Endothelial cell of umbilical vein (primary cell): ENCODE measurements at regions not wholly inside any gene's neighbourhood (a gene's known extent, or its start where the extent isn't known, plus 50 kb on each side); places are given as distances from the start of the nearest gene placed in this dataset.

Experiments used
- BruUV-seq: library from RNA; stranded (reverse); fragments of 400-500 nt; replicated peaks from 2 replicates; lab custom pipeline; 2021; lab: Mats Ljungman, UMichigan
- CTCF ChIA-PET: fragments of 300-600, 350-600 bp; sonication (Branson Sonifier 250); formaldehyde crosslinking; loops from one replicate; lab custom pipeline; 2021; ENCODE audit warnings: antibody characterized with exemption, inconsistent platforms; lab: Charles Lee
- POLR2A ChIA-PET: fragments of 300-600, 350-600 bp; sonication (Branson Sonifier 250); formaldehyde crosslinking; loops from one replicate; lab custom pipeline; 2021; ENCODE audit warnings: antibody characterized with exemption, inconsistent platforms; lab: Charles Lee
- DNase-seq: peaks from one replicate; pipeline ENCODE4 v3.0.0-alpha.2; 2011; ENCODE audit warnings: low read depth, low spot score
- FAIRE-seq: peaks from 2 replicates; lab custom pipeline; 2011; peaks lifted over from hg19 to GRCh38; lab: Jason Lieb, UNC
- H2AFZ ChIP-seq: 2 replicates; pipeline ENCODE4 v1.6.0; 2012; ENCODE audit warnings: low read depth, low read length, control low read depth, inconsistent platforms
- H3K27ac ChIP-seq: 2 replicates; pipeline ENCODE4 v1.5.1; 2011; ENCODE audit warnings: low read depth, mild to moderate bottlenecking, control low read depth, low read length, moderate library complexity; ENCODE audit not compliant: insufficient read depth
- H3K27me3 ChIP-seq, 2 experiments: 2 replicates each; pipeline versions ENCODE4 v1.6.0 to v1.6.1; 2011; ENCODE audit warnings: low read length in 2 of 2, mixed read lengths in 1 of 2; ENCODE audit not compliant: control insufficient read depth in 2 of 2, insufficient read depth in 2 of 2
- H3K36me3 ChIP-seq, 2 experiments: 2 replicates in 1 of 2; 3 replicates in 1 of 2; pipeline ENCODE4 v1.5.1; 2011; ENCODE audit warnings: low read length in 2 of 2, mild to moderate bottlenecking in 1 of 2, moderate library complexity in 1 of 2; ENCODE audit not compliant: control insufficient read depth in 2 of 2, insufficient read depth in 2 of 2; ENCODE audit errors: extremely low read depth in 1 of 2
- H3K4me1 ChIP-seq: 3 replicates; pipeline ENCODE4 v1.5.1; 2011; ENCODE audit warnings: mild to moderate bottlenecking, low read length; ENCODE audit not compliant: control insufficient read depth, insufficient read depth; ENCODE audit errors: extremely low read depth
- H3K4me2 ChIP-seq: 2 replicates; pipeline ENCODE4 v1.6.1; 2011; ENCODE audit warnings: low read length, control low read depth, mixed read lengths; ENCODE audit not compliant: insufficient read depth
- H3K4me3 ChIP-seq, 3 experiments: fragments of 200-600 bp in 1 of 3; sonication (generic), shearing (Covaris generic) in 1 of 3; replicated peaks in 1 of 3; 2 replicates each; pipeline ENCODE4 v1.5.1; 2011 to 2016; ENCODE audit warnings: control low read depth in 3 of 3, low read length in 3 of 3, mild to moderate bottlenecking in 2 of 3, inconsistent platforms in 1 of 3, low read depth in 1 of 3, moderate library complexity in 1 of 3; ENCODE audit not compliant: insufficient read depth in 1 of 3
- H3K79me2 ChIP-seq: 2 replicates; pipeline ENCODE4 v1.6.0; 2012; ENCODE audit warnings: low read length, inconsistent platforms; ENCODE audit not compliant: control insufficient read depth, insufficient read depth
- H3K9ac ChIP-seq: replicated peaks from 2 replicates; pipeline ENCODE3; 2011; ENCODE audit warnings: low read length, control low read depth; ENCODE audit not compliant: insufficient read depth; ENCODE audit errors: extremely low read depth
- H3K9me1 ChIP-seq: replicated peaks from 3 replicates; pipeline ENCODE4 v1.6.0; 2011; ENCODE audit warnings: mild to moderate bottlenecking, low read length; ENCODE audit not compliant: control insufficient read depth, insufficient read depth; ENCODE audit errors: extremely low read depth
- H3K9me3 ChIP-seq: replicated peaks from 2 replicates; pipeline ENCODE4 v1.5.1; 2012; ENCODE audit warnings: low read length, inconsistent platforms; ENCODE audit not compliant: control insufficient read depth, insufficient read depth
- H4K20me1 ChIP-seq: replicated peaks from 2 replicates; pipeline ENCODE3; 2011; ENCODE audit warnings: mild to moderate bottlenecking, low read length; ENCODE audit not compliant: control insufficient read depth, insufficient read depth; ENCODE audit errors: extremely low read depth
- CTCF ChIP-seq, 2 donors: IDR thresholded peaks; 1 replicate in 1 of 2; 2 replicates in 1 of 2; pipeline ENCODE4 v1.5.1; 2011; ENCODE audit warnings: low read length in 2 of 2, mild to moderate bottlenecking in 2 of 2, moderate library complexity in 2 of 2, control low read depth in 1 of 2, inconsistent platforms in 1 of 2, low read depth in 1 of 2; ENCODE audit not compliant: insufficient read depth in 1 of 2; ENCODE audit errors: extremely low read depth in 1 of 2
- EZH2 ChIP-seq: IDR thresholded peaks from 2 replicates; pipeline ENCODE4 v1.6.1; 2012; ENCODE audit warnings: borderline replicate concordance, low read depth, mild to moderate bottlenecking, moderate library complexity, low read length, inconsistent platforms; ENCODE audit not compliant: severe bottlenecking
- FOS ChIP-seq: IDR thresholded peaks from 2 replicates; pipeline ENCODE4 v1.6.1; 2011; ENCODE audit warnings: mild to moderate bottlenecking, low read length, moderate library complexity, borderline replicate concordance; ENCODE audit not compliant: insufficient read depth
- GATA2 ChIP-seq: IDR thresholded peaks from 2 replicates; pipeline ENCODE4 v1.7.0; 2011; ENCODE audit warnings: low read depth, mild to moderate bottlenecking, moderate library complexity, mixed read lengths, low read length; ENCODE audit not compliant: insufficient read length, insufficient read depth
- JUN ChIP-seq: IDR thresholded peaks from 2 replicates; pipeline ENCODE4 v1.6.1; 2011; ENCODE audit warnings: borderline replicate concordance, low read depth; ENCODE audit not compliant: insufficient read length, insufficient read depth
- MAX ChIP-seq: IDR thresholded peaks from 2 replicates; pipeline ENCODE4 v1.6.1; 2011; ENCODE audit not compliant: insufficient read depth, insufficient read length
- MYC ChIP-seq: IDR thresholded peaks from one replicate; pipeline ENCODE4 v1.6.1; 2011; ENCODE audit warnings: mild to moderate bottlenecking, low read depth, low read length
- POLR2A ChIP-seq: IDR thresholded peaks from 2 replicates; pipeline ENCODE4 v1.6.1; 2012; ENCODE audit warnings: low read depth, mild to moderate bottlenecking, control low read depth, low read length
- POLR2AphosphoS5 ChIP-seq: IDR thresholded peaks from 2 replicates; pipeline ENCODE4 v1.6.1; 2012; ENCODE audit warnings: low read depth, mild to moderate bottlenecking, control low read depth, low read length, moderate library complexity; ENCODE audit not compliant: insufficient read depth
- dilution Hi-C: fragments of 300-500 bp; cut with MboI; formaldehyde crosslinking; loops from one replicate; pipeline ENCODE4 v1.15.0; 2019; ENCODE audit warnings: low sequenced_read_pairs; ENCODE audit not compliant: extremely low pct_ligation_motif_present
- intact Hi-C: fragments of 100-400 bp; cut with micrococcal nuclease; formaldehyde crosslinking; loops from one replicate; pipeline ENCODE4 v1.10.0; 2022

- FAIRE-seq (no peak), DNase-seq (no peak)
- H3K4me2 ChIP-seq, result no peak overlapping the region
- no peak overlapping the region for H3K27ac ChIP-seq
- no peaks in the 10 kb centered on the region for H3K36me3 ChIP-seq
- no peaks in the 10 kb centered on the region for H3K9me1 ChIP-seq
- no peaks in the 10 kb centered on the region for H4K20me1 ChIP-seq
- no peaks in the 10 kb centered on the region for H3K4me1 ChIP-seq
- TF ChIP-seq EZH2 (no peak), FOS (no peak), GATA2 (no peak), MAX (no peak), POLR2A (no peak), CTCF (IDR thresholded peaks at IDR 0.05; ENCODE audit: extremely low read depth in 1 of 2, insufficient read depth in 1 of 2, low read depth in 1 of 2, low read length in 2 of 2) (no peak), JUN (no peak), MYC (no peak), POLR2AphosphoS5 (no peak)
- dilution Hi-C loops, result no loop called here
- H2AFZ ChIP-seq, result no peak overlapping the region
- no peaks in the 10 kb centered on the region for H3K27me3 ChIP-seq
- no peaks in the 10 kb centered on the region for H3K79me2 ChIP-seq
- no TSS peak for BruUV-seq
- H3K4me3 ChIP-seq, result no peak overlapping the region
- intact Hi-C loops, result no loop called here
- CTCF ChIA-PET, result no interaction called here
- H3K9ac ChIP-seq, result no peak overlapping the region
- no peaks in the 10 kb centered on the region for H3K9me3 ChIP-seq
- POLR2A ChIA-PET, result no interaction called here
Measured at GRCh38 chr7:9869151-9869550, 1104.5 kb upstream of the PHF14 start.
